Ovary (tissue), 7 donors: ENCODE measurements at regions not wholly inside any gene's neighbourhood (a gene's known extent, or its start where the extent isn't known, plus 50 kb on each side); places are given as distances from the start of the nearest gene placed in this dataset.
"Not testable (repeated sequence)": the region's sequence is repeated elsewhere in the genome, so short reads cannot be mapped to it uniquely, and the experiment has no call there.

ENCODE experiments used
- DNase-seq, 5 donors: peaks; one replicate each; pipeline ENCODE4 v3.0.0-alpha.2; 2019 to 2020
- H3K27ac ChIP-seq, 2 donors: fragments of 200-600 bp; one replicate each; pipeline versions ENCODE4 v1.5.1 to v1.8.0; 2019 to 2022
- H3K27me3 ChIP-seq: fragments of 200-600 bp; one replicate; pipeline ENCODE4 v1.8.0; 2022
- H3K36me3 ChIP-seq: fragments of 200-600 bp; sonication (generic); one replicate; pipeline ENCODE4 v1.5.1; 2019
- H3K4me1 ChIP-seq: one replicate; pipeline ENCODE4 v1.8.1; 2013; ENCODE audit warnings: mild to moderate bottlenecking, moderate library complexity; ENCODE audit not compliant: insufficient read depth
- H3K4me3 ChIP-seq: fragments of 200-600 bp; sonication (generic); one replicate; pipeline ENCODE4 v1.5.1; 2017
- H3K9me3 ChIP-seq, 2 donors: fragments of 200-600 bp in 1 of 2; sonication (generic) in 1 of 2; one replicate each; pipeline versions ENCODE4 v1.5.1 to v1.8.1; 2013 to 2019; ENCODE audit warnings: mild to moderate bottlenecking in 1 of 2, moderate library complexity in 1 of 2
- WGBS, 3 donors: extraction: QIAGEN DNeasy Blood & Tissue Kit in 1 of 3; methylation state at CpG; one replicate each; pipeline versions ENCODE4 v1.1.5 to v1.1.7; 2013 to 2017; 5-methylcytosine and 5-hydroxymethylcytosine counted together
- intact Hi-C, 4 donors: fragments of 100-400 bp; cut with DNase I; formaldehyde crosslinking; loops; one replicate each; pipeline versions ENCODE4 v1.11.0 to v1.15.1; 2022 to 2023
- donor health status: DM: no; HTN: no; CAD: no; lungs with moderate emphysema.
- donor health status: DM: no; HTN: no; CAD: no.
- donor health status: Bipolar disorder and iron deficiency.
- donor health status: DM: no; HTN: no; CAD: no.
- donor health status: DM: yes; HTN: yes; CAD: no.

- H3K27me3 ChIP-seq, H3K4me3 ChIP-seq, H3K9me3 ChIP-seq, H3K27ac ChIP-seq, intact Hi-C loops, DNase-seq, H3K36me3 ChIP-seq, H3K4me1 ChIP-seq: not testable (repeated sequence)
- 67 to 86% (median 85%) methylated on average over 7 of the region's 7 CpGs for WGBS, 3 donors
Observed at GRCh38 chr2:87516369-87516967, 231.4 kb upstream of the PLGLB2 start.

- H3K4me3 ChIP-seq, H3K9me3 ChIP-seq, H3K4me1 ChIP-seq, H3K27ac ChIP-seq, DNase-seq, H3K27me3 ChIP-seq, intact Hi-C loops, H3K36me3 ChIP-seq: not testable (repeated sequence)
- WGBS, 3 donors, result 96 to 100% (median 98%) methylated on average over 2 to 3 of the region's 7 CpGs
Observed at GRCh38 chr2:87517438-87517837, 230.4 kb upstream of the PLGLB2 start.

DNA sequence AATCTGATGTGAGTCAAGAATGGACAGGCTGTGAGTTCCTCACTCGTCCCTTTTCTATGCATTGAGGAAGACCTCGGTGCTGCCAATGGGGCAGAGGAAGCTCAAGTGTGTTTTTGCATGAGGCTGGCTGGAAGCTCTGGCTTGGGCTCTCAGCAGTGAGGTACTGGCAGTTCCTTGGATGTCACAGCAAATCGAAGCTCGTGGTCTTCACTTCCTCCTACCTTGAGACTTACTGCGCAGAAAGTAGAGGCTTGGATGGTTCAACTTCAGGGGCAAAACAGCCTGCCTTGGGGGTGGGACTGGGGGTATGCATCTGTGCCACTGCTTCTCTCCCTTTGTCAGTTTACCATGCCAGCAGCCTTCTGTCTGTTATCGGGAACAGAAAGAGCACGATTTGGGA lies 229.8 kb upstream of the PLGLB2 start:
- H3K27ac ChIP-seq, H3K4me3 ChIP-seq, intact Hi-C loops, DNase-seq, H3K36me3 ChIP-seq, H3K4me1 ChIP-seq, H3K27me3 ChIP-seq, H3K9me3 ChIP-seq: not testable (repeated sequence)
- WGBS, 3 donors, result 90 to 97% (median 94%) methylated on average over 5 to 7 of the region's 7 CpGs

DNA sequence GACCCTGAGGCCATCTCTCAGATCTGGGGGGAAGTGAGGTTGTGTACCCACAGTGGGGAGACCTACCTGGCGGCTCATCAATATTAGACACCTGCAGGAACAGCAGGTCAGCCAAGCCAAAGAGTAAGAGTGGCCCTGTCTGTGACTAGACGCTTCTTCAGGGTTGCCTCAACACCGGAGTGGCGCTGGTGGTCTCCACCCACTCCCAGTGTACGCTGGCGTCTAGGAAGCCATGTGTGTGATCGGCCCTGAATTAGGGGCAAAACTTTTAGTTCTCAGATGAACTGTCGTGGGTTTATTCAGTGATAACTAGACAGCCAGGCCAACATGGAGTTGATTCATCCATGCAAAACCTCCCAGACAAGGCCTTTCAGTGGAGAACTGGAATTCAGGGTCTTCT lies 229.3 kb upstream of the PLGLB2 start:
- intact Hi-C loops, H3K9me3 ChIP-seq, H3K27me3 ChIP-seq, DNase-seq, H3K27ac ChIP-seq, H3K4me1 ChIP-seq, H3K4me3 ChIP-seq, H3K36me3 ChIP-seq: not testable (repeated sequence)
- WGBS, 3 donors, result 94 to 100% (median 95%) methylated on average over 1 to 8 of the region's 8 CpGs

DNA sequence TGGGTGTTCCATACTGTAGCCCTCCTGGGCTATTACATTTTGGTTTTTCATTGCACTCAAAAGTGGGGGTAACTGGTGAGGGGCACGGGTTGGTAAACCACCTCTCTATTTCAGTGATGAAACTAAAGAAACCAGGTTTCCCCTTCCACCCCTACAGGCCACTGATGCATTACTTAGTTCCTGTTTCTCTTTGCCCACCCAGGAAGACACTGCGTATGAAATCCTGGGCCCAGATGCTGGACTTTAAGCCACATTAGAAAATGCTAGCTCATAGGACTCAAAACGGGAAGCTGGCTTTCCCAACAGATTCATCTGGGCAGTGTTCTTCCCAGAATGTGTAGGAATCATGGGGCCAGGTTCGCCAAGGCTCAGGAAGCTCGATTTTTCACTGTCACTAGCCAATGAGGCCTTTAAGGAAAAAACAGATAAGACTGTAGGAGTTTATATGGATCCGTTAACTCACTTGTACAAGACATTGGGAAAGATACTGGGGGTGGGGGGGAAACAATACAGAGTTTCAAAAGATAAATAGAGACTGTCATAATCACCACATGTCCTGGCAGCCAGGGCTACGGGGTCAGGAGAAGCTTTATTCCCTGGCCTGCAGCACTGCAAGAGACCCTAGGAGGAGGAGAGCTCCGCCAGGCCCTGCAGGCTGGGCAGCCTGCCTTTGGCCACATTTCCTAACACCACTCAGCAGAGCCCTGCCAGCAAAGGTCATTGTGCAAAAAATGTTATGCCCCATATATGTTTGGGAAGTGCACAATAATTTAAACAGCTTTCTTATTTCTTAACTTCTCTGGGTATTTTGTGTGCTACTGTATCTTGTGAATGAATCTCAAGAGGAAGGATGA lies 228.5 kb upstream of the PLGLB2 start:
- 76 to 91% (median 86%) methylated on average over 4 to 5 of the region's 8 CpGs for WGBS, 3 donors
- DNase-seq, H3K27ac ChIP-seq, H3K9me3 ChIP-seq, H3K36me3 ChIP-seq, intact Hi-C loops, H3K27me3 ChIP-seq, H3K4me3 ChIP-seq, H3K4me1 ChIP-seq: not testable (repeated sequence)

DNA sequence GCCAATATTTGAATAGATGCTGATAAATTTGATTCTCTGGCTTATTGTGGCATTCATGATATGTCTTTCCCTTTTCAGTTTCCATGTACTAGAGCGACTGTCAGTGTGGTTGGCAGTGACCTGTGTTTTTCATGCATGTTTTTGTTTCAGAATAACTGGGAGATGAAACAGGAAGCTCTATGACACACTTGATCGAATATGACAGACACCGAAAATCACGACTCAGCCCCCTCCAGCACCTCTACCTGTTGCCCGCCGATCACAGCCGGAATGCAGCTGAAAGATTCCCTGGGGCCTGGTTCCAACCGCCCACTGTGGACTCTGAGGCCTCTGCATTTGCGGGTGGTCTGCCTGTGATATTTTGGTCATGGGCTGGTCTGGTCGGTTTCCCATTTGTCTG lies 226.8 kb upstream of the PLGLB2 start:
- DNase-seq, H3K27me3 ChIP-seq, intact Hi-C loops, H3K4me1 ChIP-seq, H3K27ac ChIP-seq, H3K4me3 ChIP-seq, H3K36me3 ChIP-seq, H3K9me3 ChIP-seq: not testable (repeated sequence)
- WGBS, 3 donors, result 86 to 93% (median 93%) methylated on average over 9 to 10 of the region's 10 CpGs

- H3K4me3 ChIP-seq, H3K36me3 ChIP-seq, H3K4me1 ChIP-seq, H3K27me3 ChIP-seq, DNase-seq, H3K9me3 ChIP-seq, intact Hi-C loops, H3K27ac ChIP-seq: not testable (repeated sequence)
- WGBS, 3 donors, result 74 to 81% (median 79%) methylated on average over 6 to 7 of the region's 7 CpGs
Observed at GRCh38 chr2:87521489-87521888, 226.4 kb upstream of the PLGLB2 start.

DNA sequence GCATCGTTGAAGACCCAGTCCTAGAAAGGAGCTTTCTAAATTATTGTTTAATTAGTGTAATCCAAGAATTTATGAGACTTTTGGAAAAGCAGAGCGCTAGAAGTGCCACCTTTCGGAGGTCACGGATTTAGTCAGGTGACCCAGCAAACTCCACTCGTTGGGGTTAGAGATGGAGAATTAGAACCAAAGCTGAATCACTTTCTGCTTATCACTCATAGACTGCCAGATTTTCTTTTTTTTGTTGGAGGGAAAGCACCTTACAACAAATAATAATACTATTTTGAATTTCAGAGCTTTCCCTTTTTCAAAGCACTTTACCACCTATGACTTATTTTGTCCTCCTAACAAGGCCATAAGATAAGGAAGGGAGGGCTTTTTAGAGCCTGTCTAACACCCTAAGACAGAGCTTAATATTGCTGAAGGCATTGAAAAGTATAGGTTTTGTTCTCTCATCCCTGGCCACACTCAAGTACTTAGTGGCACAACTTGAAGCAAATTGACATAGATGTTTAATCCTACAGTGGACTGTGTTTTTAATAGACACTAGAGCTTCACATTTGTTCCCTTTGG lies 223.2 kb upstream of the PLGLB2 start:
- H3K9me3 ChIP-seq, DNase-seq, intact Hi-C loops, H3K4me1 ChIP-seq, H3K27ac ChIP-seq, H3K36me3 ChIP-seq, H3K27me3 ChIP-seq, H3K4me3 ChIP-seq: not testable (repeated sequence)
- 89 to 91% (median 90%) methylated on average over 5 of the region's 5 CpGs for WGBS, 3 donors

DNA sequence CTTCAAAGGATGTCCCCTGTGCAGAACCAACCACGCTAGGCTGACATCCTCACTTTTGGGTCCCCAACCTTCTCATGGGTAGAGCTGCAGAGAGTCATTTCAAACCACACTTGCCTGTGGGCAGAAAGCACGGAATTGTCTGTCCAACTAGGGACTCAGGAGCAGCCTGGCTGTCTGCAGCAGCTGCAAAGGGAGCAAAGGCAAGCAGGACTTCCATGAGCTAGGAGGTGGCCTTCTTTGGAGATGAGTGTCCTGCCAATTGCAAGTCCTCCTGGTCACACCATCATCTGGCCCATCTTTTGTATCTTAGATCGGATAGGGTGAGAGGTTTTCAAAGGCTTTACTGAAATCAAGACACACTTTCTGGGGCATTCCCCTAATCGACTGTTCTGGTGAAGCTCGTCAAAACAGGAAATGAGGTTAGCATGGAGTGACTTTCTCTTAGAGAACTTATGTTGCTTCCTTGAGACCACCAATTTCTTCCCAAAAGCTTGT lies 222.3 kb upstream of the PLGLB2 start:
- DNase-seq, H3K27me3 ChIP-seq, H3K36me3 ChIP-seq, H3K4me3 ChIP-seq, intact Hi-C loops, H3K9me3 ChIP-seq, H3K27ac ChIP-seq, H3K4me1 ChIP-seq: not testable (repeated sequence)
- 93 to 100% (median 100%) methylated on average over 1 to 4 of the region's 5 CpGs for WGBS, 3 donors

DNA sequence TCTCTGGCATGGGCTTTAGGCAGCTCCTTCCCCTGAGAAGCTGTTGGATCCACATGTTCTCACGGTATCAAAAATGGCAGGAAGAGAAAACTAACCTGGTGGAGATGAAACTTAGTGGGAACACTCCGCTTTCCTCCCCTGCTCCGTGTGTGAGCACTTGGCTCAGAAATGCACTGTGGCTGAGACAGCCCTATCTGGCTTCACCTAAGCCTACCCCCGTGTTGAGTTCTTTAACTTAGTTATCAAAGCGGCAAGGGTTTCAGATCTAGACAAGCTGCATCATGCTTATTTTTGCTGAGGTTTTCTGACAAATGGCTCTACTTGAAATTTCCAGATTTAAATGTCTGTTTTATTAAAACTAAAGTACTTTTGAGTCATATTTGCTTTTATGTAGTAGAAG lies 221.6 kb upstream of the PLGLB2 start:
- H3K27ac ChIP-seq, H3K9me3 ChIP-seq, DNase-seq, H3K36me3 ChIP-seq, H3K27me3 ChIP-seq, H3K4me1 ChIP-seq, H3K4me3 ChIP-seq, intact Hi-C loops: not testable (repeated sequence)
- 95 to 100% methylated on average over 1 to 2 of the region's 5 CpGs; no CpG with 5 or more reads in 1 of the 3 donors for WGBS, 3 donors

- DNase-seq, H3K9me3 ChIP-seq, intact Hi-C loops, H3K27ac ChIP-seq, H3K4me3 ChIP-seq, H3K4me1 ChIP-seq, H3K36me3 ChIP-seq, H3K27me3 ChIP-seq: not testable (repeated sequence)
- 71 to 87% (median 75%) methylated on average over 2 to 6 of the region's 7 CpGs for WGBS, 3 donors
Observed at GRCh38 chr2:87531968-87532715, 215.7 kb upstream of the PLGLB2 start.
